KOPT-K1 (cell line): ENCODE measurements at regions not wholly inside any gene's neighbourhood (a gene's known extent, or its start where the extent isn't known, plus 50 kb on each side); places are given as distances from the start of the nearest gene placed in this dataset.

Experiments used
- H3K27ac ChIP-seq: fragments of 200-600 bp; sonication (generic); 2 replicates; pipeline ENCODE4 v1.5.1; 2016; ENCODE audit warnings: antibody characterized with exemption, mild to moderate bottlenecking, low read depth, low read length; ENCODE audit not compliant: poor library complexity, severe bottlenecking
- H3K36me3 ChIP-seq: fragments of 200-600 bp; sonication (generic); 2 replicates; pipeline ENCODE4 v1.5.1; 2017; ENCODE audit warnings: antibody characterized with exemption, mild to moderate bottlenecking, low read length, moderate library complexity; ENCODE audit not compliant: insufficient read depth
- H3K9me3 ChIP-seq: fragments of 200-600 bp; sonication (generic); 2 replicates; pipeline ENCODE4 v1.5.1; 2017; ENCODE audit warnings: antibody characterized with exemption, low read length, mild to moderate bottlenecking; ENCODE audit not compliant: insufficient read depth, poor library complexity, severe bottlenecking

GRCh38 chr17:51439395-51440229 is 179.3 kb downstream of the UTP18 start:
- Histone ChIP-seq H3K36me3 (no peaks in the 10 kb centered on the region), H3K9me3 (no peaks in the 10 kb centered on the region), H3K27ac (no peak overlapping the region)

- H3K36me3 ChIP-seq, result no peaks in the 10 kb centered on the region
- no peaks in the 10 kb centered on the region for H3K9me3 ChIP-seq
- H3K27ac ChIP-seq, result no peak overlapping the region
Measured at GRCh38 chr17:51441431-51441830, 181.1 kb downstream of the UTP18 start.

GRCh38 chr17:51442088-51442865 is 181.9 kb downstream of the UTP18 start:
- Histone ChIP-seq H3K27ac (no peak overlapping the region), H3K36me3 (no peaks in the 10 kb centered on the region), H3K9me3 (no peaks in the 10 kb centered on the region)

DNA sequence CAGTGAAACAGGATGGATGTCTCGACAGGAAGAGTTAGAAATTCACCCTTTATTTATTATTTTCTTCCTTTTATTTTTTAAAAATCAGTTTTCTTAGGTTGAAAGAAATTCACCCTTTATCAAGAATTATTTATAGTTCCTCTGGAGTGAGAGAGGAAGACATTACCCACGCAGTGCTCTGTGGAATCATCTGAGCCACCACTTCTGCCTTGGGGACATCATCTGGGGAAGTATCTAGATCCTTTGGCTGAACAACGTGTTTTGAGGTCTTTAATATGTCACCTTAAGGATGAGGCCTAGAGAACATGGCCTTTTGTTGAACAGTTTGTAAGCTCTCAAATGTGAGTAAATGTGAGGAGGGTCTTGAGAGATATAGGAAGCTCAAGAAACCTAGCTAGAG is 183.3 kb downstream of the UTP18 start:
- Histone ChIP-seq H3K27ac (no peak overlapping the region), H3K9me3 (no peaks in the 10 kb centered on the region), H3K36me3 (no peaks in the 10 kb centered on the region)

GRCh38 chr17:51445946-51446345 is 185.6 kb downstream of the UTP18 start:
- Histone ChIP-seq H3K9me3 (no peaks in the 10 kb centered on the region), H3K36me3 (no peaks in the 10 kb centered on the region), H3K27ac (no peak overlapping the region)

DNA sequence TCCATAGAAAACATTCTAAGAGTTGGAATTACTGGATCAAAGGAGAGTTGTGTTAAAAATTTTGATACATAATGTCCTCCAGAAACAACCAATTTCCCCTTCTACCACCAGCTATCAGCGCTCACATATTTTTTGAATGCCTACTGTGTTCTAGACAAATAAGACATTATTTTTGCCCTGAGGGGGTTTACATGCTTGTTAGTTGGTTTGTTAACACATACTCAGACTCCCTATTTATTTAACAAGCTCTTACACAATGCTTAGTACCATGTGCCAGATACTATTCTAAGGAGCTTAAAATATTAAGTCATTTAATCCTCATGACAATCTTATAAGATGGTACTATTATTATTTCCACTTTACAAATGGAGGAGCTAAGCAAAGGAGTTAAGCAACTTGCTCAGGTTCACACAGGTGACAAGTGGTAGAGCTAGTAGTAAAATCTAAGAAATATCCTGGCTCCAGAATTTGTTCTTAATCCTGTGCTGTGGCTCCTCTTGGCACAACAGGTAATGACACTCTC is 194.2 kb downstream of the UTP18 start:
- Histone ChIP-seq H3K9me3 (no peaks in the 10 kb centered on the region), H3K27ac (no peak overlapping the region), H3K36me3 (no peaks in the 10 kb centered on the region)

- Histone ChIP-seq H3K36me3 (no peaks in the 10 kb centered on the region), H3K9me3 (no peaks in the 10 kb centered on the region), H3K27ac (no peak overlapping the region)
Measured at GRCh38 chr17:51455211-51455610, 194.9 kb downstream of the UTP18 start.

DNA sequence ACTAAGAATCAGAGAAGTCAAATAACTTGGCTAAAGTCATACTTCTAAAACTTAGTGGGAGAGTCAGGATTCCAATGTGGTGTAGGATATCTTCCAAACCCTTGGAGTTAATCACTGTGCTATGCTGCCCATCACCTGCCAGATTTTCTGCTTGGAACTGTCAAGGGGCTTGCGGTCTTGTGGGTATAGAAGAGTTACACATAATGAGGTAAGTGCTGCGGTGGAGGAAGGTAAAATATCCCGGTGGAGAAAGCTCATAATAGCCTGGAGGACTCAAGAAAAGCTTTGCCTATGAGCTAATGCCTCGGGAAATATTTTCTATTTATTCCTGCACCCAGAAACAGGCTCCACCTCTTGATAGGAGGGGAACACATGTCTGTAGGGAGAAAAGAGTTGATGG is 195.6 kb downstream of the UTP18 start:
- Histone ChIP-seq H3K9me3 (no peaks in the 10 kb centered on the region), H3K36me3 (no peaks in the 10 kb centered on the region), H3K27ac (no peak overlapping the region)

- H3K27ac ChIP-seq, result no peak overlapping the region
Measured at GRCh38 chr17:51456942-51457341, 196.6 kb downstream of the UTP18 start.

GRCh38 chr17:51461578-51462004 is 201.2 kb downstream of the UTP18 start:
- Histone ChIP-seq H3K9me3 (no peaks in the 10 kb centered on the region), H3K27ac (no peak overlapping the region), H3K36me3 (no peaks in the 10 kb centered on the region)

More at GRCh38 chr17:51456942-51457341, 196.6 kb downstream of the UTP18 start:
- no peaks in the 10 kb centered on the region for H3K36me3 ChIP-seq
- no peaks in the 10 kb centered on the region for H3K9me3 ChIP-seq

GRCh38 chr17:51463353-51463752 is 203.0 kb downstream of the UTP18 start:
- Histone ChIP-seq H3K9me3 (no peaks in the 10 kb centered on the region), H3K36me3 (no peaks in the 10 kb centered on the region)

DNA sequence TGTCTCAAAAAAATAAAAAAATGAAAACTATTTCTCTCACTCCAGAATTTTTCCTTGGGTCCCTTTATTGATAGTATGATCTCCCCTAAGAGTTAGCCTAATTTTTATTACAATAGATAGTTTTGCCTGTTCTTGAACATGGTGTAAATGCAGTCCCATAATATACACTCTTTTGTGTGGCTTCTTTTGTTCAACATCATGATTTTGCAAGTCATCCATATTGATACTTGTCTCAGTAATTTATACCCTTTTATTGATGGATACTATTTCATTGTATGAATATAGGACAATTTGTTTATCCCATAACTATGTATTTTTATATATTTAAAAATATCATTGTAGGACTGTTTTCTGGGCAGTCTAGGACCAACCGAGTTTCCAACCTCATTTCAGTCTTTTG is 207.0 kb downstream of the UTP18 start:
- Histone ChIP-seq H3K36me3 (no peaks in the 10 kb centered on the region), H3K9me3 (no peaks in the 10 kb centered on the region), H3K27ac (no peak overlapping the region)

More at GRCh38 chr17:51463353-51463752, 203.0 kb downstream of the UTP18 start:
- no peak overlapping the region for H3K27ac ChIP-seq

DNA sequence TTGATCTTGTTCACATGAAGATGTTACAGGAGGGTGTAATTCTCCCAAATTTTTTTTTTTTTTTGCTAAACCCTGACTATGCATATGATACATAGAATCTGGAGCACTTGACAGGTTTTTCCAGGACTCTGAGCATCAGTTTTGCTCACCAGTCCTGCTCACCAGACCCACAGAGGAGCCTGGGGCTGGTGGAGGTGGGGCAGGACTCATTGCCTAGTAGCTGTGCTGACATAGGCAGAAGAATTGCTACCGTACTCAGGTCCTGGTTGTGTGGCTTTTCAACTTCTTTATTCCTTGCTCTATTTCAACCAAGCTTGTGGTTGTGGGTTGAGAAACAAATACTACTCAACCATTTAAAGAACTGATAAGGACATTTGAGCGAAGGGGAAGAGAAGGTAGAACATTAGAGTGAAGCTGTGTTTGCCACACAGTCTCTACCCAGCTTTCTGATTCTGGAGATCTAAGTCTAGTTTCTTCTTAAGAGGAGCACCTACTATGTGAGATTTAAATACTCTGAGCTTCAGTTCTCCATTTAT is 212.4 kb downstream of the UTP18 start:
- no peaks in the 10 kb centered on the region for H3K36me3 ChIP-seq
- H3K27ac ChIP-seq, result no peak overlapping the region
- no peaks in the 10 kb centered on the region for H3K9me3 ChIP-seq

DNA sequence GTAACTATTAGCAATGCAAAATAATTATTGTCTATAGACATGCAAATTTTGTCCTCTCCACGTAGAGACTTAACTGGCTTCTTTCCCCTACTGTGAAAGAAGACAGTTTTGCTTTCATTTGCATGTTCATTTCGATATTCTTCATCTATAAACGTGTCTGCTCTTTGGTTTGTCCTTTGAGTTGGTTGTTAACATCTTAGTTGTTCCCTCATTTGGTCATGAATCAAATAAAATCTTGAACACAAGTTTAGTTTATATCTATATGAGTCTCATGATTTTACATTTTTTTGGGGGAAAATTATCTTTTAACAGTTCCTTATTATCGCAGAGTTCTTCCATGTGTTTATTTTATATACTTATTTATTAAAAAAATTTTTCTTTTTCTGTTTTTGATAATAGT is 214.4 kb downstream of the UTP18 start:
- Histone ChIP-seq H3K36me3 (no peaks in the 10 kb centered on the region), H3K9me3 (no peaks in the 10 kb centered on the region), H3K27ac (no peak overlapping the region)

- H3K9me3 ChIP-seq, result no peaks in the 10 kb centered on the region
Measured at GRCh38 chr17:51475730-51476129, 215.4 kb downstream of the UTP18 start.

More at GRCh38 chr17:51475730-51476129, 215.4 kb downstream of the UTP18 start:
- Histone ChIP-seq H3K36me3 (no peaks in the 10 kb centered on the region), H3K27ac (no peak overlapping the region)
